ENCODE measurements at regions not wholly inside any gene's neighbourhood (a gene's known extent, or its start where the extent isn't known, plus 50 kb on each side); places are given as distances from the start of the nearest gene placed in this dataset.

- no peak for DNase-seq
- no peak for ATAC-seq
Observed at GRCh38 chr1:69438056-69438795, 129.5 kb upstream of the LRRC7 start.

GRCh38 chr1:69441496-69441895 lies 126.2 kb upstream of the LRRC7 start:
- DNase-seq, result no peak
- no peak for ATAC-seq

DNA sequence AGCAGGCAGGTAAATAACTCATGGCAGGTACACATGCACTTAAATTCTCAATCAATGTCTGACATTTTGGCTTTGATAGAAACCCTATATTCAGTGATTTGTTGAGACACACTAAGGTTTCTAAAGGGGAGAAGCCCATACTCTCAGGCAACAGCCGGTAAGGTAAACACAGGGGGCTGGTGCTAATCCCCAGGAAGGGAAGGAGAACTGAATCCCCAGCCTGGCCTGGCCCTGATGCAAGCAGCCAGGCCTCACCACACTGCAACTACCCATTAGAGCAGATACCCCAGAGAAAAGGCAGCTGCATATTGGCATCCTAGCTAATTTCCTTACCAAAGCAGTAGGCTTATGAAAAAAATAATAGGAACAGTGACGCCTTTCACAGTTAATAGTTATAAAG lies 116.5 kb upstream of the LRRC7 start:
- ATAC-seq, result no peak
- DNase-seq, result no peak

DNA sequence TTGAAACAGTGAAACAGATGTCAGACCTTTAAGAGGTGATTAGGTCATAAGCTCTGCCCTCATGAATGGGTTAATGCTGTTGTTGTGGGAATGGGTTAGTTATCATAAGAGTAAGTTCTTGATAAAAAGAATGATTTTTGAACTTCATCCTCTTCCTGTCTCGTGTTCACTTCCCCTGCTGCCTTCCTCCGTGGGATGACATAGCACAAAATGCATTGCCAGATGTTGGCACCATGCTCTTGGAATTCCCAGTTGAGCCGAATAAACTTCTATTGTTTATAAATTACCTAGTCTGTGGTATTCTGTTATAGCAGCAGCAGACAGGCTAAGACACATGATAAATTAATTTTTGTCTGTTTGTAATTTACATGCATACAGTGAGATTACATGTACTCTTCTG lies 112.0 kb upstream of the LRRC7 start:
- ATAC-seq (no peak), DNase-seq (no peak)

DNA sequence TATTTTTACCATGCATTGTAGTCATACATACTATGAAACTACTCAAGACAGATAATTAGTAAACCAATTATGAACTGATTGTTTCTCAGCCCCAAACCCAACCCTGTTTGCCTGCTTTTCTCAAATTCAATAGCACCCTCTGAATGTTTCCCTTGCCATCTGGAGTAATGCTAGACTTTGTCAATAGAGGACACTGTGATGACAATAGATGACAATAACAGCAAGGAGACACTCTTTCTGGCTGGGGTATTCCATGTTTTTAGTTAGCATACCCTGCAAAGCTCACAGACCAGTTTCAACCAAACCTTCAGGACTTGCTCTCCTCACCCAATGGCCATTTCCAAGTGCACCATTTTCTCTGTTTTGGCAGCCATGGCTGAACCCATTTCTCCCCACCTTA lies 108.5 kb upstream of the LRRC7 start:
- ATAC-seq, result no peak
- DNase-seq, result no peak

- ATAC-seq (no peak), DNase-seq (no peak)
Observed at GRCh38 chr1:69475021-69475420, 92.7 kb upstream of the LRRC7 start.

GRCh38 chr1:69479734-69480133 lies 88.0 kb upstream of the LRRC7 start:
- DNase-seq, result no peak
- ATAC-seq, result no peak

GRCh38 chr1:69483246-69483645 lies 84.5 kb upstream of the LRRC7 start:
- ATAC-seq (no peak), DNase-seq (no peak)

- ATAC-seq (no peak), DNase-seq (no peak)
Observed at GRCh38 chr1:69485616-69486015, 82.1 kb upstream of the LRRC7 start.

- no peak for ATAC-seq
- DNase-seq, result no peak
Observed at GRCh38 chr1:69491416-69491815, 76.3 kb upstream of the LRRC7 start.

DNA sequence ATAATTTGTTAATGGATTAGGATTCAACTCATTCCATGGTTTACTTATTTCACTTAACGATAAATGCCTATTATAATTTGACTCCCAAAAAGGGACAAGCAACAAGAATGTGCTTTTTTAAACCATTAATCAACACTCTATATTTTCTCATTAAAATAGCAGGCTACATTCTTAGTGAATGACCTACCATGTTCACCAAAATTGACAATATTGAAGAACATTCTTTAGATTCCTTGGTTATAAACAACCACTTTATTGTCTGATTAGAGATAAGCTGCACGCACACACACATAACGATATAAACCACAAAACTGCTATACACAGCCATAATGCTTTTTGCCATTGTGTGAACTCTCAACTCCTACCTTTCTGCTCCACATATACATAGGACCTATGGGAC lies 75.4 kb upstream of the LRRC7 start:
- ATAC-seq (no peak), DNase-seq (no peak)

DNA sequence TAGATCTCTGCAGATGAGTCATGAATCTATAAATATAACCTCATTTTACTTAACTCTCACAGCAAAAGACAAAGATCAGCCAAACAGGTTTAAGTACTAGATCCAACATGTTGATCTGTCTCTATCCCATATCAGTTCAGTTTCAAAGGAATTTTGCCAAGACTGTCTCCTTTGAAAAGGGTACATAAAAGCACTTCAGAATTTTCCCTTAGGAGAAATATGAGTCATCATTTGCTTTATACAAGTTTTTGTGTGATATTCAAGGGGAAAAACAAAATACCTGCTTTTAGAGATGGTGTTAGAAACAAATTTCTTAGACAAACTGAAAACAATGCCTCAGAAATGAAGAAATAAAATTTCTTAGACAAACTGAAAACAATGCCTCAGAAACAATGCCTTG lies 73.5 kb upstream of the LRRC7 start:
- DNase-seq (no peak), ATAC-seq (no peak)

- ATAC-seq, result no peak
- no peak for DNase-seq
Observed at GRCh38 chr1:69497441-69498221, 70.1 kb upstream of the LRRC7 start.

- no peak for DNase-seq
- no peak for ATAC-seq
Observed at GRCh38 chr1:69498711-69499110, 69.0 kb upstream of the LRRC7 start.

DNA sequence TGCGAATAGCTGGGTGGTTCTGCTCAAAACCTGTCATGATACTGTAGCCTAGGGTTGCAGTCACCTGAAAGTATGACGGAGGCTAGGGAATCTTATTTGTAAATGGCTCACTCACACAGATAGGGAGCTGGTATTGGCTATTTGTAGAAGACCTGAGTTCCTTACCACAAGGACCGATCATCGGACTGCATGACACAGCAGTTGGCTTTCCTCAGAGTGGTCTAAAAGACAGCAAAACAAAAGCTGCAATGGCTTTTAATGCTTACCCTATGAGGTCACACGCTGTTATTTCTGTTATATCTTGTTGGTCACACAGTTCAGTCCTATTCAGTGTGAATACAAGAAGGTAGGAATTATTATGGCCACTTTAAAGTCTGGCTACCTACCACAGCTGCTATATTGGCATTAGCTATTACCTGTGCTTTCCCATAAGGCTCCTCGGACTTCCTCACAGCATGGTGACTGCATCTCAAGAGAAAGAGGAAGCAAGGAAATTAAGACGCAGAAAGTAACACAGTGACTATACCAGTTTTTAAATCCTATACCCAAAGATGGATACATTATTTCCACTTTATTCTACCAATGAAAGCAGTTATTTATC lies 68.4 kb upstream of the LRRC7 start:
- ATAC-seq (no peak), DNase-seq (no peak)

DNA sequence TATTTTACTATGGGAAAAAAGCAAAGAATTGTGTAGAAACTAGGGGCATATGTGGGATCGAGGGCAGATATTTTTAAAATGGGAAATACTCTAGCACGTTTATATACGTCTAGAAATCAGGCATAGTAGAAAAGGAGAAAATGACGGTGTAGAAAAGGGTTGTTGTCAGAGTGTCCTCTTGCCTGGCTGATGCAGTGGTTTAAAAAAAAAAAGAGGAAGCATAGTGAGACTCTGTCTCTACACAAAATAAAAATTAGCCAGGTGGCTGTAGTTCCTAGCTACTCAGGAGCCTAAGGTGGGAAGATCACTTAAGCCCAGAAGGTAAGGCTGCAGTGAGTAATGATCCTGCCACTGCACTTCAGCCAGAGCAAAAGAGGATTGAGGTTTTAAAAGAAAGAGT lies 64.7 kb upstream of the LRRC7 start:
- DNase-seq (no peak), ATAC-seq (no peak)

DNA sequence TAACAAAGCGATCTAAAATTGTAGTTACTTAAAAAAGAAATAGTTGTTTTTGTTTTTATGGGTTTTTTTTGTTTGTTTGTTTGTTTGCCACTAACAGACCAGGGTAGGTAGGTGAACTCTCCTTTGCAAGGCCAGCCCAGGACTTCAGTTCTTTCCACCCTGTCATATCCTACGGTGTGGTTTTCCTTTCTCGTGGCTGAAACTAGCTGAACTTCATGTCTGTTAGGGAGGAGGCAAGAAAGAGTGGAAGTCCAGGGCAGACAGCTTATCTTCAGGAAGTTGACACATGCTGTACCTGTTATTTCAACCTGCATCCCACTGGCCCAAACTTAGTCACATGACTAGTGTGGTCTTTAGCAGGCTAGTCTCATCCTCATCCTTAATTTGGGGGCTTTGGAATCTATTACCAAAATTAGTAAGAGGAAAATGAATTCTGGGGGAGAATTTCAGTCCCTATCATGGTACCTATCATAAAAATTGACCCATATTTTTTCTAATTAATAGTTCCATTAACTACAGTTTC lies 62.9 kb upstream of the LRRC7 start:
- DNase-seq (no peak), ATAC-seq (peak; percentile 40)

- DNase-seq (no peak), ATAC-seq (no peak)
Observed at GRCh38 chr1:69506311-69506710, 61.4 kb upstream of the LRRC7 start.

DNA sequence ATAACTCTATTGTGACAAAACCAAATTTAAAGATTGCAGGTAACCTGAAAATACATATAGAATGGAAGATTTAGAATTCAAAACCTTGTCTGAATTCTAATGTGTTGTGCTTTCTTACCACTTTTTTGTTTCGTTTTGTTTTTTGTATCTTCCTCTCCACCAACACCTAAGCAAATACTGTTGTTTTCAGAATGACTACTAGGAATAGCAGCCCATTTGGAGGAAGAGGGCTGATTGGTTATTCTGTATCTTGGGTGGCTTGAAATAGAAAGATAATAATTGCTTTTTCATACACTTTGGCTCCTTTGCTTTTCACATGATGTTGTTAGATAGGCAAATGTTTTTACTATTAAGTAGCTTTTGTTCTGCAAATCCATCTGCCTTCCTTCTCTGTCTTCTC lies 61.0 kb upstream of the LRRC7 start:
- no peak for DNase-seq
- ATAC-seq, result no peak

DNA sequence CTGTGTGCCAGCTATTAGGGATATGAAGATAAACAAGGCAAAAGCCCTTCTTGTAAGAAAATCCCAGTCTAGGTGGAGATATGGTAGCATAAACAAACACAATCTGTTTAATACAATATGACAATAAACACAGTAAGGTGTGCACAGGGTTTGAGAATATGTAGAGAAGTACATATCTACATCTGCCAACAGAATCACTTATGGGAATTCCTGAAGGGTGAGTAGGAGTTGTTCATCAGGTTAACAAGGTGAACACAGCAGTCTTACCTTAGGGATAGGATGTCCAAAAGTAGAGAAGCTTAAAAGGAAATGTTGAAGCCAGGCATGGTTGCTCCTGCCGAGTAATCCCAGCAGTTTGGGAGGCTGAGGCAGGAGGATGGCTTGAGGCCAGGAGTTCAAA lies 57.7 kb upstream of the LRRC7 start:
- ATAC-seq, result no peak
- no peak for DNase-seq

DNA sequence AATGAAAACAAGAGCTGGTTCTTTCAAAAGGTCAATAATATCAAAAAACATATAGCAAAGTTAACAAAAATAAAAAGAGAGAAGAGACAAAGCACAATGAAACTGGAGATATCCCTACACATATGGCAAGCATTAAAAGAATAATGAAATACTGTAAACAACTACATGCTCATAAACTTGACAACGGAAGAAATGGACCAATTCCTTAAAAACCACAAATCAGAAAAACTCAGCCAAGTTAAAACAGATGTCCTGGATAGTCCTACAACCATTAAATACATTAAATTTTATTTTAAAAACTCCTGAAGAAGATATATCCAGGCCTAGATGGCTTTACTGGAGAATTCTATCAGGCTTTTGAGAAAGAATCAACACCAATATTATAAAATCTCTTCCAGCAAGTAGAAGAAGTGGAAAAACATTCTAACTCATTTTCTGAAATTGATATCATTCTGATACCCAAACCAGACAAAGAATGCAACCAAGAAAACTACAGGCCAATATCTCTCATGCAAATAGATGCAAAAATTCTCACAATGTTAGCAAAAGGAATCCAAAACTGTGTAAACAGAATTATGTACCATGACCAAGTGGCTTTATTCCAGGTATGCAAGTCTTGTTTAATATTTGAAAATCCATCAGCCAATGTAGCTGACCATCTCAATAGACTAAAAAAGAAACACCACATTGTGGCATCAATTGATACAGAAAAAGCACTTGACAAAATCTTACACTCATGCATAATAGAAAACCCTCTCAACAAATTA lies 56.1 kb upstream of the LRRC7 start:
- DNase-seq, result no peak
- ATAC-seq, result no peak

DNA sequence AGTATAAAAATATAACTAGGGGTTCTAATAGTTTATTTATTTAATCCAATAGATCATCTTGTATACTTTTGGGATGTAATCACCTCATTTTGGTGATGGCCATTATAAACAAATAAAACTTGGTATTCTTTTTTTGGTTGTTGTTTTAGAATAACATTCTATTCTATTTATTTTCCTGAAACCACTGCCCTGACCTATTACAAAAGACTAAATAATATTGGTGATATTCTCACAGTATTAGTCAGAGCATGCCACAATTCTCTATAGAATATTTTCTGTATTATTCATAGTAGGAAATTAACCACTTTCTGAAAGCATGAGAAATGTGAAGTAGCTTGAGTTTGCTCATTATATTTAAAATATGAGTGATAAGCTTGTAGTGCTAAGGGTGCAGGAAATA lies 54.1 kb upstream of the LRRC7 start:
- no peak for DNase-seq
- no peak for ATAC-seq

Data from stimulated activated naive CD8-positive, alpha-beta T cell treated with anti-CD3 and anti-CD28 coated beads, Interleukin-15, Interleukin-2, amounts not matched to agents 100 U/mL and 50 U/mL, for 24 hours (primary cell).